ENCODE measurements at regions not wholly inside any gene's neighbourhood (a gene's known extent, or its start where the extent isn't known, plus 50 kb on each side); places are given as distances from the start of the nearest gene placed in this dataset.

DNA sequence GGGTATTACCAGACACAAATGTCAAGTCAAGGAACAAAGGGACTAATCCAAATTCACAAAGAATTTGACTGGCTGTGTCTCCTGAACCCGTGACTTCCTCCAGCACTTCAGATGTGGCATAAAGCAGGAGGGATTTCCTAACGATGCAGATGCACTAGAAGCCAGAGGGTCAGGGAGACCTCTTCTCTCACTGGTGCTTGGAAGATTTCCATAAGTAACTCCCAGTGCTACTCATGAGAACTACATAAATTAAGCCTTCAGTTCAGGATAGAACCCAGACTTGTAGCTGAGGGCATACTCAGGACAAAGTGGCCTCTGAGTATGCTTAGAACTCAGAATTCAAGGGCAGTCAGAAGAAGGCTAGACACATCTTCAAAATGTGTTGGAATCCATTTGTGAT, 83.6 kb upstream of the NRIP1 start:
- no peaks in the 10 kb centered on the region for H3K4me1 ChIP-seq (ENCODE audit: control insufficient read depth, insufficient read depth, low read length)
- H3K27ac ChIP-seq (ENCODE audit: control insufficient read depth, insufficient read depth): no peak overlapping the region
- no peaks in the 10 kb centered on the region for H3K9me3 ChIP-seq (replicated peaks; ENCODE audit: control insufficient read depth, insufficient read depth, low read length)
- DNase-seq (ENCODE audit: low read depth, low spot score): no peak
- no peaks in the 10 kb centered on the region for H4K20me1 ChIP-seq (ENCODE audit: control insufficient read depth, insufficient read depth)
- BruUV-seq (replicated peaks): no TSS peak
- intact Hi-C loops (cut with micrococcal nuclease; ENCODE audit: unreplicated experiment): no loop called here
- FAIRE-seq: no peak
- in situ Hi-C loops (cut with MboI): no loop called here
- no peaks in the 10 kb centered on the region for H3K27me3 ChIP-seq (replicated peaks in 1 of 2; ENCODE audit: control insufficient read depth in 2 of 2, insufficient read depth in 2 of 2, low read length in 1 of 2)
- 0% methylated on average over 2 of the region's 2 CpGs for WGBS (ENCODE audit: insufficient coverage, insufficient replicate concordance, low lambda C conversion rate, missing lambda C conversion rate)
- H3K9ac ChIP-seq (ENCODE audit: control insufficient read depth, insufficient read depth, low read length): no peak overlapping the region
- no peak overlapping the region for H3K4me2 ChIP-seq (ENCODE audit: control insufficient read depth, insufficient read depth)
- ATAC-seq: no peak
- TF ChIP-seq JUND (IDR thresholded peaks at IDR 0.05; ENCODE audit: low read depth, low read length) (no peak), TBL1XR1 (IDR thresholded peaks at IDR 0.05; ENCODE audit: low read depth, low read length) (no peak), KDM1A (IDR thresholded peaks at IDR 0.05; ENCODE audit: borderline replicate concordance) (no peak), SMARCA5 (IDR thresholded peaks at IDR 0.05) (no peak), SIN3A (IDR thresholded peaks at IDR 0.05; ENCODE audit: low read depth, low read length) (no peak)
- TF ChIP-seq, protein P1, sequence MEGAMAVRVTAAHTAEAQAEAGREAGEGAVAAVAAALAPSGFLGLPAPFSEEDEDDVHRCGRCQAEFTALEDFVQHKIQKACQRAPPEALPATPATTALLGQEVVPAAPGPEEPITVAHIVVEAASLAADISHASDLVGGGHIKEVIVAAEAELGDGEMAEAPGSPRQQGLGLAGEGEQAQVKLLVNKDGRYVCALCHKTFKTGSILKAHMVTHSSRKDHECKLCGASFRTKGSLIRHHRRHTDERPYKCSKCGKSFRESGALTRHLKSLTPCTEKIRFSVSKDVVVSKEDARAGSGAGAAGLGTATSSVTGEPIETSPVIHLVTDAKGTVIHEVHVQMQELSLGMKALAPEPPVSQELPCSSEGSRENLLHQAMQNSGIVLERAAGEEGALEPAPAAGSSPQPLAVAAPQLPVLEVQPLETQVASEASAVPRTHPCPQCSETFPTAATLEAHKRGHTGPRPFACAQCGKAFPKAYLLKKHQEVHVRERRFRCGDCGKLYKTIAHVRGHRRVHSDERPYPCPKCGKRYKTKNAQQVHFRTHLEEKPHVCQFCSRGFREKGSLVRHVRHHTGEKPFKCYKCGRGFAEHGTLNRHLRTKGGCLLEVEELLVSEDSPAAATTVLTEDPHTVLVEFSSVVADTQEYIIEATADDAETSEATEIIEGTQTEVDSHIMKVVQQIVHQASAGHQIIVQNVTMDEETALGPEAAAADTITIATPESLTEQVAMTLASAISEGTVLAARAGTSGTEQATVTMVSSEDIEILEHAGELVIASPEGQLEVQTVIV (IDR thresholded peaks at IDR 0.05; ENCODE audit: borderline replicate concordance, partially characterized antibody): no peak
- TF ChIP-seq, protein P2, sequence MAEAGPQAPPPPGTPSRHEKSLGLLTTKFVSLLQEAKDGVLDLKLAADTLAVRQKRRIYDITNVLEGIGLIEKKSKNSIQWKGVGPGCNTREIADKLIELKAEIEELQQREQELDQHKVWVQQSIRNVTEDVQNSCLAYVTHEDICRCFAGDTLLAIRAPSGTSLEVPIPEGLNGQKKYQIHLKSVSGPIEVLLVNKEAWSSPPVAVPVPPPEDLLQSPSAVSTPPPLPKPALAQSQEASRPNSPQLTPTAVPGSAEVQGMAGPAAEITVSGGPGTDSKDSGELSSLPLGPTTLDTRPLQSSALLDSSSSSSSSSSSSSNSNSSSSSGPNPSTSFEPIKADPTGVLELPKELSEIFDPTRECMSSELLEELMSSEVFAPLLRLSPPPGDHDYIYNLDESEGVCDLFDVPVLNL (IDR thresholded peaks at IDR 0.05; ENCODE audit: low read depth, low read length): no peak
- H2AFZ ChIP-seq (ENCODE audit: control insufficient read depth, low read depth, low read length): no peak overlapping the region
- CTCF ChIA-PET: interaction anchor here (1.1 kb wide), 1 partner anchor 10 kb away, joined by 3 read pairs; no protein-coding TSS in a partner anchor
- POLR2A ChIA-PET: no interaction called here
- H3K36me3 ChIP-seq (ENCODE audit: control insufficient read depth in 2 of 2, insufficient read depth in 2 of 2, low read length in 1 of 2): no peaks in the 10 kb centered on the region
- no peaks in the 10 kb centered on the region for H3K79me2 ChIP-seq (ENCODE audit: control insufficient read depth, insufficient read depth, low read length)
- RAD21 ChIA-PET (ENCODE audit: unreplicated experiment): no interaction called here
- SMC1A ChIA-PET (ENCODE audit: uncharacterized antibody, unreplicated experiment): no interaction called here
- H3K4me3 ChIP-seq: no peak overlapping the region
